ENCODE measurements at regions not wholly inside any gene's neighbourhood (a gene's known extent, or its start where the extent isn't known, plus 50 kb on each side); places are given as distances from the start of the nearest gene placed in this dataset.

DNA sequence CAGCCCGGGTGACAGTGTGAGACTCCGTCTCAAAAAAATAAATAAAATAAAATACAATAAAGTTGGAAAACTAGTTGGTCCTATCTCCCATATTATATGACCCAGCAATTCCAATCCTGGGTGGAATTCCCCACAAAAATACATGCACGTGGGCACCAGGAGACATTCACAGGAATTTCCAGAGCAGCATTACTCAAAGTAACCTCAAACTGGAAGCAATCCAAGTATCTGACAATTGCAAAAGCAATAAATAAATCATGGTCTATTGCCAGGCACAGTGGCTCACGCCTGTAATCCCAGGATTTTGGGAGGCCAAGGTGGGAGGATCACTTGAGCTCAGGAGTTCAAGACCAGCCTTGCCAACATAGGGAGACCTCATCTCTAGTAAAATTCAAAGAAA lies 101.2 kb upstream of the MAP4K4 start:
- no peak for DNase-seq (ENCODE audit: low read depth in 1 of 2, low spot score in 2 of 2)
- H2BK12ac ChIP-seq (ENCODE audit: low read depth, low read length) = no peak overlapping the region
- no peak overlapping the region for H3K9ac ChIP-seq (replicated peaks in 1 of 4; ENCODE audit: extremely low read depth in 1 of 4, low read depth in 3 of 4, low read length in 3 of 4)
- H2BK120ac ChIP-seq (replicated peaks; ENCODE audit: low read depth, low read length) = no peak overlapping the region
- no peaks in the 10 kb centered on the region for H3K9me3 ChIP-seq (ENCODE audit: insufficient read depth in 2 of 2, low read depth in 1 of 2, low read length in 1 of 2)
- CTCF ChIA-PET (ENCODE audit: partially characterized antibody) = interaction anchor here (0.5 to 1.1 kb wide), 2 partner anchors 37 to 300 kb away, joined by 3 read pairs; no protein-coding TSS in a partner anchor
- H3K23ac ChIP-seq (ENCODE audit: insufficient read length) = no peak overlapping the region
- TF ChIP-seq CBX8 (IDR thresholded peaks at IDR 0.05; ENCODE audit: borderline replicate concordance, low read depth, low read length) (no peak), JUND (IDR thresholded peaks at IDR 0.05; ENCODE audit: low read length) (no peak), KDM4A (IDR thresholded peaks at IDR 0.05; ENCODE audit: low read depth, low read length, severe bottlenecking) (no peak), RAD21 (IDR thresholded peaks at IDR 0.05 in 1 of 2, conservative IDR thresholded peaks at IDR 0.05 in 1 of 2; ENCODE audit: low read depth in 2 of 2, low read length in 2 of 2) (no peak), SP1 (IDR thresholded peaks at IDR 0.05; ENCODE audit: low read depth, low read length) (no peak), GABPA (IDR thresholded peaks at IDR 0.05; ENCODE audit: borderline replicate concordance, insufficient read depth, low read length) (no peak), TBP (IDR thresholded peaks at IDR 0.05; ENCODE audit: low read depth, low read length) (no peak)
- TF ChIP-seq, protein P1, sequence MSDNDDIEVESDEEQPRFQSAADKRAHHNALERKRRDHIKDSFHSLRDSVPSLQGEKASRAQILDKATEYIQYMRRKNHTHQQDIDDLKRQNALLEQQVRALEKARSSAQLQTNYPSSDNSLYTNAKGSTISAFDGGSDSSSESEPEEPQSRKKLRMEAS (IDR thresholded peaks at IDR 0.05) = no peak
- TF ChIP-seq, protein P2, sequence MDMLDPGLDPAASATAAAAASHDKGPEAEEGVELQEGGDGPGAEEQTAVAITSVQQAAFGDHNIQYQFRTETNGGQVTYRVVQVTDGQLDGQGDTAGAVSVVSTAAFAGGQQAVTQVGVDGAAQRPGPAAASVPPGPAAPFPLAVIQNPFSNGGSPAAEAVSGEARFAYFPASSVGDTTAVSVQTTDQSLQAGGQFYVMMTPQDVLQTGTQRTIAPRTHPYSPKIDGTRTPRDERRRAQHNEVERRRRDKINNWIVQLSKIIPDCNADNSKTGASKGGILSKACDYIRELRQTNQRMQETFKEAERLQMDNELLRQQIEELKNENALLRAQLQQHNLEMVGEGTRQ (IDR thresholded peaks at IDR 0.05; ENCODE audit: low read length) = no peak
- no peak overlapping the region for H3K4ac ChIP-seq (replicated peaks; ENCODE audit: insufficient read length, low read depth, low read length)
- no peak overlapping the region for H3K4me2 ChIP-seq (ENCODE audit: insufficient read depth in 1 of 2, low read depth in 2 of 2, low read length in 2 of 2)
- H2BK15ac ChIP-seq (ENCODE audit: low read length) = no peak overlapping the region
- H3K14ac ChIP-seq (ENCODE audit: insufficient read length) = no peak overlapping the region
- H4K91ac ChIP-seq (replicated peaks; ENCODE audit: insufficient read length, low read length) = no peak overlapping the region
- no peaks in the 10 kb centered on the region for H3K79me1 ChIP-seq (ENCODE audit: low read depth, low read length)
- POLR2A ChIA-PET (ENCODE audit: partially characterized antibody) = no interaction called here
- H3K56ac ChIP-seq (replicated peaks; ENCODE audit: insufficient read length, low read depth, low read length) = no peak overlapping the region
- 87% methylated on average over 4 of the region's 4 CpGs; no CpG with 5 or more reads in 1 of the 2 experiments for WGBS, 2 experiments (ENCODE audit: extremely low coverage in 1 of 2, insufficient coverage in 1 of 2, insufficient read length in 1 of 2, insufficient replicate concordance in 2 of 2, low coverage in 1 of 2, low lambda C conversion rate in 2 of 2, missing lambda C conversion rate in 1 of 2)
- no peaks in the 10 kb centered on the region for H3K23me2 ChIP-seq (ENCODE audit: low read depth, low read length)
- H2BK20ac ChIP-seq (ENCODE audit: low read length) = no peak overlapping the region
- no peak overlapping the region for H4K8ac ChIP-seq (ENCODE audit: extremely low read depth, insufficient read depth, low read length)
- no peak overlapping the region for H2BK5ac ChIP-seq (ENCODE audit: low read depth, low read length)
- H2AFZ ChIP-seq (ENCODE audit: low read length) = no peak overlapping the region
- no peak overlapping the region for H3K4me3 ChIP-seq (ENCODE audit: extremely low read depth in 1 of 4, insufficient read depth in 2 of 4, low read depth in 3 of 4, low read length in 4 of 4)
- H3K27ac ChIP-seq (ENCODE audit: low read depth, low read length) = no peak overlapping the region
- no peaks in the 10 kb centered on the region for H3K27me3 ChIP-seq (replicated peaks in 1 of 4; ENCODE audit: control insufficient read depth in 3 of 4, extremely low read depth in 1 of 4, insufficient read depth in 3 of 4, low read length in 3 of 4)
- no peaks in the 10 kb centered on the region for H4K20me1 ChIP-seq (replicated peaks in 1 of 2; ENCODE audit: control insufficient read depth in 1 of 2, insufficient read depth in 2 of 2, low read length in 2 of 2)
- H3K36me3 ChIP-seq (ENCODE audit: control insufficient read depth in 2 of 4, insufficient read depth in 4 of 4, low read length in 3 of 4) = no peaks in the 10 kb centered on the region
- H2AK5ac ChIP-seq (ENCODE audit: low read depth, low read length) = no peak overlapping the region
- H3K18ac ChIP-seq (ENCODE audit: extremely low read depth, low read length) = no peak overlapping the region
- no peak for FAIRE-seq
- H3K4me1 ChIP-seq (replicated peaks in 1 of 4; ENCODE audit: control insufficient read depth in 3 of 4, insufficient read depth in 4 of 4, low read length in 3 of 4) = no peaks in the 10 kb centered on the region
- H3K79me2 ChIP-seq (ENCODE audit: control insufficient read depth in 1 of 2, insufficient read depth in 2 of 2, low read length in 2 of 2) = no peaks in the 10 kb centered on the region
- no peak overlapping the region for H4K5ac ChIP-seq (ENCODE audit: insufficient read length, low read depth, low read length)

All from H1 (cell line).